Liver (tissue), 7 donors: ENCODE measurements at regions not wholly inside any gene's neighbourhood (a gene's known extent, or its start where the extent isn't known, plus 50 kb on each side); places are given as distances from the start of the nearest gene placed in this dataset.

ENCODE experiments used
- DNase-seq: peaks from one replicate; pipeline ENCODE4 v3.0.0-alpha.2; 2017; ENCODE audit warnings: low spot score
- H3K27ac ChIP-seq, 2 donors: one replicate each; pipeline ENCODE4 v1.7.0; 2013; ENCODE audit warnings: inconsistent platforms in 2 of 2, low read length in 2 of 2, control low read depth in 1 of 2, low read depth in 1 of 2, mild to moderate bottlenecking in 1 of 2
- H3K27me3 ChIP-seq, 4 donors: one replicate each; pipeline versions ENCODE4 v1.6.1 to v1.7.0; 2013; ENCODE audit warnings: low read length in 3 of 4, inconsistent platforms in 1 of 4, mild to moderate bottlenecking in 1 of 4, moderate library complexity in 1 of 4; ENCODE audit not compliant: control insufficient read depth in 4 of 4, insufficient read depth in 4 of 4
- H3K36me3 ChIP-seq, 4 donors: one replicate each; pipeline versions ENCODE4 v1.6.1 to v1.7.0; 2013; ENCODE audit warnings: low read length in 3 of 4, mild to moderate bottlenecking in 3 of 4, low read depth in 1 of 4, moderate library complexity in 1 of 4; ENCODE audit not compliant: control insufficient read depth in 4 of 4, insufficient read depth in 3 of 4
- H3K4me1 ChIP-seq, 4 donors: one replicate each; pipeline versions ENCODE4 v1.6.1 to v1.7.0; 2013; ENCODE audit warnings: low read length in 3 of 4, mild to moderate bottlenecking in 3 of 4, moderate library complexity in 1 of 4; ENCODE audit not compliant: control insufficient read depth in 4 of 4, insufficient read depth in 4 of 4
- H3K4me3 ChIP-seq, 3 donors: one replicate each; pipeline versions ENCODE4 v1.6.1 to v1.7.0; 2013; ENCODE audit warnings: low read length in 3 of 3, control low read depth in 1 of 3, low read depth in 1 of 3, mild to moderate bottlenecking in 1 of 3
- H3K9ac ChIP-seq, 2 donors: one replicate each; pipeline ENCODE4 v1.7.0; 2013; ENCODE audit warnings: low read length in 2 of 2, mild to moderate bottlenecking in 2 of 2, moderate library complexity in 2 of 2, control low read depth in 1 of 2, low read depth in 1 of 2
- H3K9me3 ChIP-seq, 4 donors: one replicate each; pipeline versions ENCODE4 v1.6.1 to v1.7.0; 2013; ENCODE audit warnings: low read length in 3 of 4; ENCODE audit not compliant: control insufficient read depth in 4 of 4
- EGR1 ChIP-seq, 2 donors: IDR thresholded peaks; 2 replicates each; pipeline ENCODE4 v1.6.1; 2016 to 2018; ENCODE audit warnings: antibody characterized with exemption in 2 of 2, low read depth in 2 of 2
- FOXA1 ChIP-seq: IDR thresholded peaks from 2 replicates; pipeline ENCODE4 v1.6.1; 2016; ENCODE audit warnings: antibody characterized with exemption
- FOXA2 ChIP-seq: IDR thresholded peaks from 2 replicates; pipeline ENCODE4 v1.6.1; 2016; ENCODE audit warnings: antibody characterized with exemption
- GABPA ChIP-seq, 2 donors: IDR thresholded peaks in 1 of 2; conservative IDR thresholded peaks in 1 of 2; 2 replicates each; pipeline ENCODE4 v1.6.1; 2016; ENCODE audit warnings: antibody characterized with exemption in 2 of 2, mild to moderate bottlenecking in 1 of 2, moderate library complexity in 1 of 2
- HNF4A ChIP-seq, 2 donors: conservative IDR thresholded peaks; 2 replicates each; pipeline ENCODE4 v1.6.1; 2016; ENCODE audit warnings: antibody characterized with exemption in 2 of 2, mild to moderate bottlenecking in 2 of 2
- JUND ChIP-seq, 2 donors: IDR thresholded peaks; 2 replicates each; pipeline ENCODE4 v1.6.1; 2016; ENCODE audit warnings: antibody characterized with exemption in 2 of 2
- NR2F2 ChIP-seq: IDR thresholded peaks from 2 replicates; pipeline ENCODE4 v1.6.1; 2016; ENCODE audit warnings: antibody characterized with exemption
- RAD21 ChIP-seq, 2 donors: IDR thresholded peaks; 2 replicates each; pipeline ENCODE4 v1.6.1; 2016; ENCODE audit warnings: antibody characterized with exemption in 2 of 2, mild to moderate bottlenecking in 2 of 2
- RXRA ChIP-seq, 2 donors: IDR thresholded peaks; 2 replicates each; pipeline ENCODE4 v1.6.1; 2017 to 2018; ENCODE audit warnings: antibody characterized with exemption in 2 of 2, mild to moderate bottlenecking in 1 of 2
- TAF1 ChIP-seq: conservative IDR thresholded peaks from 2 replicates; pipeline ENCODE4 v1.6.1; 2016; ENCODE audit warnings: antibody characterized with exemption, mild to moderate bottlenecking
- YY1 ChIP-seq: IDR thresholded peaks from 2 replicates; pipeline ENCODE4 v1.6.1; 2016; ENCODE audit warnings: antibody characterized with exemption, mild to moderate bottlenecking
- WGBS: extraction: QIAGEN DNeasy Blood & Tissue Kit; methylation state at CpG from one replicate; pipeline ENCODE4 v1.1.7; 2013; 5-methylcytosine and 5-hydroxymethylcytosine counted together
- TF ChIP-seq, protein P1 (sequence below): IDR thresholded peaks from 2 replicates; pipeline ENCODE4 v1.6.1; 2016; ENCODE audit warnings: antibody characterized with exemption
- TF ChIP-seq, protein P2 (sequence below): IDR thresholded peaks from 2 replicates; pipeline ENCODE4 v1.6.1; 2016; ENCODE audit warnings: antibody characterized with exemption
- TF ChIP-seq, protein P3 (sequence below): IDR thresholded peaks from 2 replicates; pipeline ENCODE4 v1.6.1; 2016; ENCODE audit warnings: antibody characterized with exemption
- donor health status: healthy.
- donor health status: healthy.
- donor health status: healthy.
- donor health status: healthy.

DNA sequence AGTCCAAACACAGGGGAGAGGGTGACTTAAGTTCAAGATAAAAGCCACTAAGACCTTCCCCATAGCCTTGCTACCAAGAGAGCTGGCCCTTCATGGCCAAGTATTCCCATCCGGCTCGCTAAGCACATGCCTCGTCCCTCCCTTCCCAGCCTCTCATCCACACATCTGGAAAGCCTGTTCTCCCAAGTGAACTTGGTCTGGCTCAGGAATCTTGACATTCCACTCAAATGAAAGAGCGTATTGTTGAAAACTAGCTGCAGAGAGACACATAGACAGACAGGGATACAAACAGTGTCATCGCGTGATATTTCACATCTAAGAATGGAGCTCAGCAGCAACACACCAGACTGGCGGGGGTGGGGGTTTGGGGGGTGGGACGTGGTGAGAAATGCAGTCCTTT, 182.8 kb upstream of the FOXQ1 start:
- Histone ChIP-seq H3K27me3 (no peaks in the 10 kb centered on the region), H3K27ac (no peak overlapping the region), H3K36me3 (no peaks in the 10 kb centered on the region), H3K4me3 (no peak overlapping the region), H3K9me3 (no peaks in the 10 kb centered on the region), H3K9ac (no peak overlapping the region), H3K4me1 (peaks cover 0 to 9% (median 7%) of the 10 kb centered on the region in 4 donors)
- no peak for DNase-seq
- WGBS: 94% methylated on average over 8 of the region's 8 CpGs
- TF ChIP-seq RAD21 (IDR thresholded peaks at IDR 0.05): no peak
- TF ChIP-seq FOXA2: no peak
- no peak for TF ChIP-seq GABPA (IDR thresholded peaks at IDR 0.05 in 1 of 2, conservative IDR thresholded peaks at IDR 0.05 in 1 of 2)
- no peak for TF ChIP-seq FOXA1
- TF ChIP-seq, protein P1, sequence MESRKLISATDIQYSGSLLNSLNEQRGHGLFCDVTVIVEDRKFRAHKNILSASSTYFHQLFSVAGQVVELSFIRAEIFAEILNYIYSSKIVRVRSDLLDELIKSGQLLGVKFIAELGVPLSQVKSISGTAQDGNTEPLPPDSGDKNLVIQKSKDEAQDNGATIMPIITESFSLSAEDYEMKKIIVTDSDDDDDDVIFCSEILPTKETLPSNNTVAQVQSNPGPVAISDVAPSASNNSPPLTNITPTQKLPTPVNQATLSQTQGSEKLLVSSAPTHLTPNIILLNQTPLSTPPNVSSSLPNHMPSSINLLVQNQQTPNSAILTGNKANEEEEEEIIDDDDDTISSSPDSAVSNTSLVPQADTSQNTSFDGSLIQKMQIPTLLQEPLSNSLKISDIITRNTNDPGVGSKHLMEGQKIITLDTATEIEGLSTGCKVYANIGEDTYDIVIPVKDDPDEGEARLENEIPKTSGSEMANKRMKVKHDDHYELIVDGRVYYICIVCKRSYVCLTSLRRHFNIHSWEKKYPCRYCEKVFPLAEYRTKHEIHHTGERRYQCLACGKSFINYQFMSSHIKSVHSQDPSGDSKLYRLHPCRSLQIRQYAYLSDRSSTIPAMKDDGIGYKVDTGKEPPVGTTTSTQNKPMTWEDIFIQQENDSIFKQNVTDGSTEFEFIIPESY: no peak

DNA sequence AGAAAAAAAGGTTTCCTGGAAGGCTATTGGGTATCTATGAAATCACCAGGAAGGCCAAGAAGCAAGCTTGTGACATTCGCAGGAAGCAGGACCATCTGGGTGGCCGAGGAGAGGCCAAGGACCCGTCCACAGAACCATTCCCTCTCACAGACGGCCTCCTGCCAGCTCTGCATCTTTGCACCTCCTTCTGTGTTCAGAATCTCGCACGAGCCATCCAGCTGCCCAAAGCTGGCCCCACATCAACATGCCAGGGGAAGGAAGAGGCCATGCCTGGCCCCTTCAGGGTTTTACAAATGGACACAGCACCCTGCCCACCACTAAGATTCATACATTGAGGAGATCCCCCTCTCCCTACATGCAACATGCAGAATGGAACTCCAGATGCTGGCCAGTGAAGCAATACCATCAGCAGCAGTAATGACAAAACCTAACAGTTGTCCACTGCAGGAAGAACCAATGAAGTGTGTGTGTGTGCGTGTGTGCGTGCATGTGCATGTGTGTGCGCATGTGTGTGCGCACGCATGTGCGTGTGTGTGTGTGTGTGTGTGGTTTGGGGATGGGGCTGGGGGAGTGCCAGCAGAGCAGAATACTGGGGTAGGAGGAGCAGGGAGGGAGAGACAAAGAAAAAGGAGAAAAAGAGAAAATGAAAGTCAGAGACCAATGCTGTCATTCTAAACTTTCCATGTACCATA, 184.2 kb upstream of the FOXQ1 start:
- H3K27ac ChIP-seq: no peak overlapping the region
- no peak overlapping the region for H3K4me3 ChIP-seq
- H3K36me3 ChIP-seq: no peaks in the 10 kb centered on the region
- peaks cover 0 to 11% (median 7%) of the 10 kb centered on the region in 4 donors for H3K4me1 ChIP-seq
- DNase-seq: no peak
- 92% methylated on average over 12 of the region's 12 CpGs for WGBS
- TF ChIP-seq HNF4A (conservative IDR thresholded peaks at IDR 0.05) (no peak), EGR1 (IDR thresholded peaks at IDR 0.05; ENCODE audit: low read depth in 2 of 2) (no peak), YY1 (no peak), FOXA2 (no peak), JUND (IDR thresholded peaks at IDR 0.05) (no peak), FOXA1 (no peak), TAF1 (no peak), GABPA (IDR thresholded peaks at IDR 0.05 in 1 of 2, conservative IDR thresholded peaks at IDR 0.05 in 1 of 2) (no peak), NR2F2 (no peak), RAD21 (IDR thresholded peaks at IDR 0.05) (no peak), RXRA (IDR thresholded peaks at IDR 0.05) (no peak)
- TF ChIP-seq, protein P2, sequence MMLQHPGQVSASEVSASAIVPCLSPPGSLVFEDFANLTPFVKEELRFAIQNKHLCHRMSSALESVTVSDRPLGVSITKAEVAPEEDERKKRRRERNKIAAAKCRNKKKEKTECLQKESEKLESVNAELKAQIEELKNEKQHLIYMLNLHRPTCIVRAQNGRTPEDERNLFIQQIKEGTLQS: no peak
- TF ChIP-seq, protein P3, sequence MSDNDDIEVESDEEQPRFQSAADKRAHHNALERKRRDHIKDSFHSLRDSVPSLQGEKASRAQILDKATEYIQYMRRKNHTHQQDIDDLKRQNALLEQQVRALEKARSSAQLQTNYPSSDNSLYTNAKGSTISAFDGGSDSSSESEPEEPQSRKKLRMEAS: no peak
- TF ChIP-seq, protein P1: no peak
- H3K9ac ChIP-seq: no peak overlapping the region
- H3K9me3 ChIP-seq: no peaks in the 10 kb centered on the region
- H3K27me3 ChIP-seq: no peaks in the 10 kb centered on the region
